GM12864 (cell line): ENCODE measurements at regions not wholly inside any gene's neighbourhood (a gene's known extent, or its start where the extent isn't known, plus 50 kb on each side); places are given as distances from the start of the nearest gene placed in this dataset.

Source experiments
- DNase-seq: peaks from one replicate; pipeline ENCODE4 v3.0.0-alpha.2; 2011; ENCODE audit warnings: low read depth
- H3K4me3 ChIP-seq: 2 replicates; pipeline ENCODE4 v1.5.1; 2011; ENCODE audit warnings: mild to moderate bottlenecking, low read depth, low read length, control low read depth
- TF ChIP-seq, protein P1 (sequence below): IDR thresholded peaks from 2 replicates; pipeline ENCODE4 v1.5.1; 2011; ENCODE audit warnings: low read depth, mild to moderate bottlenecking, moderate library complexity, low read length, control low read depth, inconsistent platforms; ENCODE audit errors: missing control alignments

DNA sequence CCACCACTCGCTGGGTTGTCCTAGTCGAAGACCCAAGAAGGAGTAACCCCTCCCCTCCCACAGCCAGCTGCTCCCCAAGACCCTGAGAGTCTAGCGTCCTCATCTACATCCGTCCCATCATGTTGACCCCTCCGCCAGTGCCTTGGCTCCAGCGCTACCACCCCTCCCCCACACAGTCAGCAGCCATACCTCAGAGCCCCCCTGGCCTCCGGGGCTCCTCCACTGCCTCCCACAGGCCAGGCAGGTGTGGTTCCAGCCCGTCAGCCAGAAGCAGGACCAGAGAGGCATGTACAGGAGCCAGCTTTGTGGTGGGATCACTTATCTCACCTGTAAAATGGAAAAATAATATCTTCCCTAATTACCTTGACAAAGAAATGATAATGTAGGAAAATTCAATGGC is 51.5 kb upstream of the PHF21B start:
- TF ChIP-seq, protein P1, sequence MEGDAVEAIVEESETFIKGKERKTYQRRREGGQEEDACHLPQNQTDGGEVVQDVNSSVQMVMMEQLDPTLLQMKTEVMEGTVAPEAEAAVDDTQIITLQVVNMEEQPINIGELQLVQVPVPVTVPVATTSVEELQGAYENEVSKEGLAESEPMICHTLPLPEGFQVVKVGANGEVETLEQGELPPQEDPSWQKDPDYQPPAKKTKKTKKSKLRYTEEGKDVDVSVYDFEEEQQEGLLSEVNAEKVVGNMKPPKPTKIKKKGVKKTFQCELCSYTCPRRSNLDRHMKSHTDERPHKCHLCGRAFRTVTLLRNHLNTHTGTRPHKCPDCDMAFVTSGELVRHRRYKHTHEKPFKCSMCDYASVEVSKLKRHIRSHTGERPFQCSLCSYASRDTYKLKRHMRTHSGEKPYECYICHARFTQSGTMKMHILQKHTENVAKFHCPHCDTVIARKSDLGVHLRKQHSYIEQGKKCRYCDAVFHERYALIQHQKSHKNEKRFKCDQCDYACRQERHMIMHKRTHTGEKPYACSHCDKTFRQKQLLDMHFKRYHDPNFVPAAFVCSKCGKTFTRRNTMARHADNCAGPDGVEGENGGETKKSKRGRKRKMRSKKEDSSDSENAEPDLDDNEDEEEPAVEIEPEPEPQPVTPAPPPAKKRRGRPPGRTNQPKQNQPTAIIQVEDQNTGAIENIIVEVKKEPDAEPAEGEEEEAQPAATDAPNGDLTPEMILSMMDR = no peak
- H3K4me3 ChIP-seq = no peak overlapping the region
- DNase-seq = no peak

DNA sequence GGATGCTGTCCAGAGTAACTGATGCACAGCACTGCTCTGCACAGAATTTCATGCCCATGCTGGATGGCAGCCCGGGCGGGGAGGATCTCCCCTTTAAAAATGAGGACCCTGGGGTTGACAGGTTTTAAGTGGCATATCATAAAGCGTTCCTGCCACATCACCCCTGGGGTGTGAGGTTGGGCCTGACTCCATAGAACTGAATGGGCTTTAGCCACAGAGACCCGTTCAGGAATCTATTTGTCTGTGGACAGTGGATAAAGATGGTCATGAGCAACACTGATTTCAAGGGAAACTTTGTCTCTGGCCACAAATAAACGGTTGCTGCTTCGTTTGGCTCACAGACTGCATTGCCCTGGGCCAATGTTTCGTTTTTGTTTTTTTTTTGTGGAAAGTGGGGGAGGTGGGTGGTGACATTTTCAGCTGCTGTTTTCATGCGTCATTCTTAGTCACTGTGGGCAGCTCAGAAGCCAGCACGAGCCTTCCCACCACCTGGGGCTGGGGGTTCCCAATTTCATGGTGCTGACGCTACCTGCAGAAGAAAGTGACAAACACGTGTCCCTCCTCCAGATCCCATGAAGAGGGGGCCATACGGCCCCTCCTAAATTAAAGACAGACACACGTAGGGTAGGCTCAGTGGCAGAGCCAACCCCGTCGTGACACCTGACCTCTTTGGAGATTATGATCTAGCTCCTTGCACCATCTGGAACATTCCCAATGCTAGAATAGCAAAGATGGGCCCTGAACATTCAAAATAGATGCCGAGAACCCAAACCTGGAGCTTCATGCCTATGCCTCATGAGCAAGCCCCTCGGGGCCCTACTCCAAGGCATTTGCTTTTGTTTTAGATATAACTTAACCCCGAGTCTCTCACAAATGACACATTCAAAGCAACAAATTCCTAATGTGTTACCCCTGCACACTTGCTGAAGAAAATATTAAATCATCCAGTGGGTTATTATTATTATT is 54.8 kb upstream of the PHF21B start:
- peak; percentile 31 for DNase-seq
- TF ChIP-seq, protein P1 = no peak
- no peak overlapping the region for H3K4me3 ChIP-seq

DNA sequence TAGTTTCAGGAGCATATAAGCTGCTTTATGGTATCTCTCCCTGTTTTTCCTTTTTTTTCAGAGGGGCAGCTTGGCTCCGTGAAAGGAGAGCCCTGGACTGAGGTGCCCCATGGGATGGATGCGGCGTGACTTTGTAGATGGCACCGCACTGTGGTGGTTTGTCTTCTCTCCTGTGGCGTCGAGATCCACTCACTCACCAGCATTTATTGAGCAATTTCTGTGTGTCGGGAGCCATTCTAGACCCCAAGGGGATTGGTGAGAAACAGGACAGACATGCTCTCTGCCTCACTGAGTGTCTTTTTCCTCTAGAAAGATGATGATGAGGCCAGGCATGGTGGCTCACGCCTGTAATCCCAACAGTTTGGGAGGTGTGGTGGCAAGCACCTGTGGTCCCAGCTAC is 55.9 kb upstream of the PHF21B start:
- no peak for DNase-seq

DNA sequence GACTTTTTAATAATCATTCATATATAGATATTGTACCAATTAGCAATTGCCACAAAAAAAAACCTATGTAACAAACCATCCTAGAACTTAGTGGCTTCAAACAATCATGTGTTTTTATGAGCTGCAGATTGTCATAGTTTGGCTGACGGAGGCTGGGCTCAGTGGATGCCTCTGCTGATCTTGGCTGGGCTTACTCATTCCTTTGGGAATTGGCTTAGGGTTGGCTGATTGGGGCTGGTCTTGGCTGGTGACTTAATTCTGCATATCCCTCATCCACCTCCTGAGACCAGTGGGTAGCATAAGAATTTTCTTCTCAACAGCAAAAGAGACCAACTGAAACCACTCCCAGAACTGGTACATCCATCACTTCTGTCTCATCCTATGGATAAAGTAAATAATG is 57.9 kb upstream of the PHF21B start:
- H3K4me3 ChIP-seq = no peak overlapping the region
- TF ChIP-seq, protein P1 = no peak
- DNase-seq = no peak

More for the DNA sequence above, 55.9 kb upstream of the PHF21B start:
- TF ChIP-seq, protein P1 = no peak
- H3K4me3 ChIP-seq = no peak overlapping the region

DNA sequence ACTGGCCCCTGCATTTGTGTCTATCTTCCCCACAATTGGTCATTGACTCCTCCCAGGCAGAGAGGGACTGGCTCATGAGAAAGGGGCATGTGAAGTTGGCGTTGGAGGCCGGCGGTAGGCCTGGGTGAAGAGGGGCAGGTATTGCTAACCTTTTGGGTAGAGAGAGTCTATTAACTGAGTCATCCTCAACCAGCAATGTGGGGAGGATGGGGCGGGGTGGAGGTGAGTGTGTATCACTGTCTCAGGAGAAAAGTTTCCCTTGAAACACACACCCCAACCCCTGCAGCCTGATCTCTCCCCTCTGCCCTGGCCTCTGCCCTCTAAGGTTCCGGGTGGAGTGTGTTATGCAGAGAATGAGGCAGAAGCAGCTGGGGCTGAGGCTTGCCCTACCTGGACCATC is 60.1 kb upstream of the PHF21B start:
- no peak for DNase-seq
- no peak overlapping the region for H3K4me3 ChIP-seq
- TF ChIP-seq, protein P1 = no peak

DNA sequence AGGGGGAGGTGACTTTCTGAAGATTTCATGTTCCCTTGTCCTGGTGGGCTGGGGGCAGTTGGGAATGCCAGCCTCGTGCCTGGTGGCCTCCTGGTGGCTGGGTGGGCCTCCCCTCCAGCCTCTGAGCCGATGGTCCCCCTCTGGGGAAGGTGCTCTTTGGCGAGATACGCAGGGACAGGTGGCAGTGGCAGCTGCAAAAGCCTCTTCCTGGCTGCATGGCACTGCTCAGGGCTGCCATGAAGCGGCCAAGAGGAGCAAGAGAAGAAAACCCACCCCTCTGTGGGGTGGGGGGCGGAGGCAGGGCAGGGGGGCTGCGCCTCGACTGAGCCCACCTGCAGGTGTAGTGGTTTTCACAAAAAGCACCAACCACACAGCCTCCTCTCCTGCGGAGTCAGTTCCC is 61.8 kb upstream of the PHF21B start:
- H3K4me3 ChIP-seq = no peak overlapping the region
- TF ChIP-seq, protein P1 = no peak
- DNase-seq = no peak
